Ecto neural progenitor cell (in vitro differentiated cells): ENCODE measurements at regions not wholly inside any gene's neighbourhood (a gene's known extent, or its start where the extent isn't known, plus 50 kb on each side); places are given as distances from the start of the nearest gene placed in this dataset.
A peak's percentile ranks its signal among the peaks of the same experiment; 100 is the strongest.
"Not testable (repeated sequence)": the region's sequence is repeated elsewhere in the genome, so short reads cannot be mapped to it uniquely, and the experiment has no call there.

Experiments
- DNase-seq: peaks from one replicate; pipeline ENCODE4 v3.0.0-alpha.2; 2018; ENCODE audit warnings: low spot score

DNA sequence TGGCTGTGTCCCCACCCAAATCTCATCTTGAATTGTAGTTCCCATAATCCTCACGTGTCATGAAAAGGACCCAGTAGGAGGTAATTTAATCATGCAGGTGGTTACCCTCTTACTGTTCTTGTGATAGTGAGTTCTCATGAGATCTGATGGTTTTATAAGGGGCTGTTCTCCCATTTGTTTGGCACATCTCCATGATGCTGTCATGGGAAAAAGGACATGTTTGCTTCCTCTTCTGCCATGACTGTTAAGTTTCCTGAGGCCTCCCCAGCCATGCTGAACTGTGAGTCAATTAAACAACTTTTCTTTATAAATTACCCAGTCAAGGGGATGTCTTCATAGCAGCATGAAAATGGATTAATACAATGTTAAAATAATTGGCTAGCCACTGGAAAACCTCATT, 243.3 kb upstream of the MKLN1 start:
- not testable (repeated sequence) for DNase-seq

DNA sequence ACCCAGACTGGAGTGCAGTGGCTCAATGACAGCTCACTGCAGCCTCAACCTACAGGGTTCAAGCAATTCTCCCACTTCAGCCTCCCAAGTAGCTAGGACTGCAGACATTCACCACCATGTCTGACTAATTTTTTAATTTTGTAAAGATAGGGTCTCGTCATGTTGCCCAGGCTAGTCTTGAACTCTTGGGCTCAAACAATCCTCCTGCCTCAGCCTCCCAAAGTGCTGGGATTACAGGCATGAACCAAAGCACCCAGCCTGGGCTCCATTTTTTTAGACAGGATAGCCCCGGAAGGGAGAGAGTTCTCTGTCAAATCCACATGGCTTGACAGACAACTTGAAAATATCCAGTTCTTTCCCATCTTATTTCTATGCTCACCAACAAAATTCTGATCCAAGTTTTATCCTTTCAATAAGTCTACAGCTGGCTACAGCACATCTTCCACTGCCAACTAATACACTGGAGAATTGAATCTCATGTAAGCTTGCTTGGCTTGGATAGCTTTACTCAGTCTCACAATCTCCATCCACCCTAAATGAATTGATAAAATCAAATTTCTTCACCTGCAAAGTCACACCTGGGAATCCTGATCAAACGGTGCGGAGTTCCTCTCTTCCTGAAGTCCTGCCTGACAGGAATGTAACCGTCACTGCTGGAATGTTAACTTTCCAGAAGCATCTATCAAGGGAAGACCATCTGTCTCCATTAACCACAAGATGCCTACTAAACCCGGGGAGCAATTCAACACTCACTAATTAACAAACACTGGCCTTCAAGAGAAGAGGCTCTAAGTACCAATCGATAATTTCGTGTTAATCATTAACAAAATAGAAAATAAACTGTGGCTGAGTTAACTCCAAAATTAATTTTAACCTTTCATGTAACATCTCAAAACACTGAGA, 239.7 kb upstream of the MKLN1 start:
- no peak for DNase-seq

DNA sequence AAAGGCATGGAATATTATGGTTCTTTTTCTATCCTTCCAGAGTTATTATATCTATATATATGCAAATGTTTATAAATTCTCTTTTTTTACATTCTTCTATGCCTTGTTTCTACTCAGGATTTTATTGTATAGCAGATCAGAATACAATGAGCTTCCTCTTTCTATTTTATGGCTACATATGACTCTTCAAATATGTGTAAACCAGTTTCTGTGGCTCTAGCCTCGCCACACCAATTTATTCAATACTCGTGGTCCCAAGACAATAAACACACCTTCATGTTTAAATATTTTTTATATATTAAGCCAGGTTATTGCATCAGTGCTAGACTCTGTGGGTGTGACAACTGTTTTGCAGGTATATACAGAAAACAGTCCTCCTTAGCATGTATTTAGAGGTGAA, 237.5 kb upstream of the MKLN1 start:
- DNase-seq: no peak

DNA sequence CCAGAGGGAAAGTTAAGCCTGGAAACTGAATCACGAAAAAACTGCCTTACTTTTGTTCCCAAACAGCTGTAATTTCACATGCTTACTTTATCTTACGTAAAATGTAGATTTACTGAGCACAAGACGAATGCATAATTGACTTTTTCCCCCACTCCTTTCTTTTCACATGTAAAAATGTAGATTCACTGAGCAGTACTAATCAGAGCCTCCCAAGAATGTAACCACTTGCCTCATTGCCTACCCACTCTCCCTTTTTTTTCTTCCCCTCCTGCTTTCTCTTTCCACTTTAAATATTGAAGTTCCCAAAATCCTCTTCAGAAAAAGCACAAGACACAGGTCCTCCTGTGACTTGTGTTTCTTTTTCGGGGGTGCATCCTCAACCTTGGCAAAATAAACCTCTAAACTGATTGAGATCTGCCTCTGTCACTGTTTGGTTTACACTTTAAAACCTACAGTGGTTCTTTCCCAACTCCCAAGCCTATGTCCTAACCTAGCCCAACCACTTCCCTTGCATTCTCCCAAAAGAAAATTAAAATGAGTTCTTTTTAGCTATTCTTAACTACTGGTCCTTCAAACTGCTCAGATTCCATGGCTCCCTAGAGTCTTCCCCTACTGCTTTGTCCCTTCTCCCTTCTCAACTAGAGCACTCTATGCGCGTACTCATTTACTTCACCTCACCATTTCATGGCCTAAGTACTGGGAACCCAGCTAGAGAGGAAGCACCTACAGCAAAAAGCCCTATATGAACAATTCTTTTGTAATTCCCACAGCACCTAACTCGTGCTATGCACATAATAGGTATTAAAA, 236.6 kb upstream of the MKLN1 start:
- DNase-seq: no peak

DNA sequence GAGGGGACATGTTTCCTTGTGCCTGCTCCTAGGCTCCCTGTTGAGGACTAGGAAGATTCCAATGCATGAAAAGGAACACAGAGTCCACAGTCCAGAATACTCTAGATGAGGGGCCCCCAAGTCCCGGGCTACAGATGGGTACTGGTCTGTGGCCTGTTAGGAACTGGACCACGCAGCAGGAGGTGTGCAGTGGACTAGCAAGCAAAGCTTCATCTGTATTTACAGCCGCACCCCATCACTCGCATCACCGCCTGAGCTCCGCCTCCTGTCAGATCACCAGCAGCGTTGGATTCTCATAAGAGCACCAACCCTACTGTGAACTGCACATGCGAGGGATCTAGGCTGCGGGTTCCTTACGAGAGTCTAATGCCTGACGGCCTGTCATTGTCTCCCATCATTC, 233.0 kb upstream of the MKLN1 start:
- DNase-seq: no peak

DNA sequence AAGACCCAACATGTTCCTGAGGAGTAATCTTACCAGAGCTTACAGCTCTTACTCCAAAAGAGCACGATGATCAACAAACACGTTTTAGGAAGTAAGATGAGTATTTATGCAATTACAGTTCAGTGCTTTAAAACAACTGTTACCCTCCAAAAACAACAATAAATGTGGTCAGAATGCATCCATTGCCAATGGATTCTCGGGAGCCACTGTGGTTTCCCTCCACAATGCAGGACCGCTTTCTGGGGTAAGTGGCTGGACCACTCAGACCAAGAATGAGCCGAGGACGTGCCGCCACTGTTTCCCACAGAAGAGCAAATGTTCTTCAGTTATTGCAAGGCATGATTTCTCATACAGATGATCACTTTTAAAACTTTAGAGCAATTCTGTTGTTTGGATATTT, 232.3 kb upstream of the MKLN1 start:
- DNase-seq: no peak

DNA sequence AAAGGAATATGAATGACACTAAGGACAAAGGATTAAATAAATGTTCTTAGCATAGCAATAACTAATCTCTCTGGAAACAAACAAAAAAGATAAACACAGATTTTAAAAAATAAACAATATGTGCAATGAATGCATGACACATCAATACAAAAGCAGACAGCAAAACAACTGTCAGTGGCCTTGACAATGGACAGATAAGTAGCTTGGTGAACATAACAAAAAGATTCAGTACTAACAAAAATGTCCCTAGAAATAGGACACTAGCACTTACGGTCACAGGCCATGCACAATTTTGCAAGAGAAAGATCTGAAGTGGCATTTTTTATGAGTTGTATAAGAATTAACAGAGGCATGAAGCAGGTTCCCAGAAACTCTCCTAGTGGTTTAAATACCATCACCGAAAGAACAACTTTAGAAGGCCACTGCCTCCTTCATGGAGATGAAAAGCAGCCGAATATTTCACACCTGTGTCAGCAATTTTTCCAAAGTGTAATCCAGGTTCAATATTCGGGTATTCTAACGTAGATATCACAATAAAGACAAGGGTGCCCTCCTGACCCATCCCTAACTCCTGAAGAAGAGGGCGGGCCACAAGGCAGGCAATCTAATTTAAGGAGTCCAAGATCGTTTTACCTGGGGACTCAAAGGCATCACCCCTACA, 231.3 kb upstream of the MKLN1 start:
- DNase-seq: no peak

DNA sequence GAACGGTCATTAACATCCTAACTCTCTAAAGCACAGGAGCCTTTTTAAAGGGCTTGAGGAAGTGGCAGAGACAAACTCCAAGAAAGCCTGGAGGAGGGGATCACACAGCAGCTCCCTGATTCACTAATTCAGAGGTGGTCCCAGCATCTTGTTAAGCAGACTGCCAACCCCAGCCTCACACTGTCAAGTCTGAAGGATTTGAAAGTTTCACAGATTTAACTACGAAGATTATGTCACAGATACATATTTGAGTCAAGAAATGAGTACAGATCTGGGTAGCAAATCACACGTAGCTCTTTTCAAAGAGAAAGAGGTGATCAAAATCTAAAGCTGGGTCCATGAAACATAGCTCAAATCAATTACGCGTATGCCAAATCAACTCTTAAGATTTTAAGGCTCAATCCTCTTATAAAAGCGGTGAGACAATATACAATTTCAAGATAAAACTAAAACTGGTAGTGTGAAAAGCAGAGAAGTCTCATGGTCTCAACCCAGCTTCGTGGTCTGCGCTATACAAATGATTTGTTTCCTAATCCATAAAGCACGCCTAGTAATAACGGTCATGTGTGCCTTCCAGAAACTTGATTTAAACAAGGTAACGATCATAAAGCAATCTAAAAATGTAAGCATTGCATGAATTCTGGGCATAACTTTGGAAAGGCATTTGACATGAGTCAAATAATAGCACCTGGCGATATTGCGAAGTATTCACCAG, 229.9 kb upstream of the MKLN1 start:
- DNase-seq: no peak

DNA sequence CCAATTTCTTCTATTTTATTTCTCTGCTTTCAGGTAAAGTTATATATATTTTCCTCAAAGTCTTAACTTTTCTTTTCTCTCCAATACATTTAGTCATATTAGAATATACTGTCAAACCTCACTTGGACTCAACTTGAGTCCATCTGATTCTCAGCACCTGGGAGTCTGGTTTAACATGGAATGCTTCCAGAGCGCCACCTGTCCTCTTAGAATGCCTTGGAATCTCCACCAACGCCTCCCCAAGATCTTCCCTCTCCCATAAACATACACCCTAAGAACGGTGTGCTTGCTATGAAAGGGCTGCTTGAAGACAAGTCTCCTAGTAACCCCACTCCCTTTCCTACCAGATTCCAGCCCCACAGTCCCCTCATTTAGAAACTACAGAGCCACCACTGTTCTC, 229.1 kb upstream of the MKLN1 start:
- DNase-seq: no peak

DNA sequence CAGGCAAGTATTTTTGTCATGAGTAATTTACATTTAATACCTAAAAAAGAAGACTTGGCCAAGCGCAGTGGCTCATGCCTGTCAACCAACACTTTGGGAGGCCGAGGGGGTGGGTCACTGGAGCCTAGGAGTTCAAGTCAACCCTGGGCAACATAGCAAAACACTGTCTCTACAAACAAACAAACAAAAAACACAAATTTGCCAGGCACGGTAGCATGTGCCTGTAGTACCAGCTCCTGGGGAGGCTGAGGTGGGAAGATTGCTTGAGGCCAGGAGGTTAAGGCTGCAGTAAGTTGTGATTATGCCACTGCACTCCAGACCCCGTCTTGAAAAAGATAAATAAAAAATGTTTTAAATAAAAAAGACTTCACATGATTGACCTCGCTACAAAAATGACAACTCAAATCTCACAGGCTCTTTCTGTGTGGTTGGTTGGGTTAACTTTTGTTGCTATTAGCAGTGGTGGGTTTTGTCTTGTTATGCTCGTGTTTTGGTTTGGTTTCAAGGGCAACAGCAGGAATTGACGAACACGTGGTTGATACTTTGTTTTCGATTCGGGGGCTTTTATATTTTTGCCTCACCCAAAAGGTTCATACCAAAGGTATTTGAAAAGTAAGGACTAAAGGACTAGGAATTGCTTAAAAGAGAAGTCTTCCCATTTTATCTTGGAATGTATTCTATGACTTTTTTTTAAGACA, 227.2 kb upstream of the MKLN1 start:
- no peak for DNase-seq

DNA sequence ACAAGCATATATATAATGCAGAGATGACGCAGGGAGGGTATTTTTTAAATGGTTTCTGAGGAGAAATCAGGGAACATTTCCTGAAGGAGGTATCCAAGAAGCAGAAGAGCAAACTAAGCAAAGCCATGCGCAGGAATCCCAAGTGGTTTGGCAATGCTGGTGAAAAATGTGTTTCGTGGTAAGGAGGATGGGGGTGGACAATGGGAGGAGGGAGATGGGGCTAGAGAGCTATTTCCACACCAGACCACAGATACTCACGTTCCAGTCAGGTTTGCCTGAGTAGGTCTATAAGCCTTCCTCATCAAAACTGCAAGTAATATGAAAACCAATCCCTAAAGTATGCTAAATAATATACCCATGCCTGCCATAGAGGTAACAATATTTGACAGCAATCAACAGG, 223.7 kb upstream of the MKLN1 start:
- DNase-seq: no peak

DNA sequence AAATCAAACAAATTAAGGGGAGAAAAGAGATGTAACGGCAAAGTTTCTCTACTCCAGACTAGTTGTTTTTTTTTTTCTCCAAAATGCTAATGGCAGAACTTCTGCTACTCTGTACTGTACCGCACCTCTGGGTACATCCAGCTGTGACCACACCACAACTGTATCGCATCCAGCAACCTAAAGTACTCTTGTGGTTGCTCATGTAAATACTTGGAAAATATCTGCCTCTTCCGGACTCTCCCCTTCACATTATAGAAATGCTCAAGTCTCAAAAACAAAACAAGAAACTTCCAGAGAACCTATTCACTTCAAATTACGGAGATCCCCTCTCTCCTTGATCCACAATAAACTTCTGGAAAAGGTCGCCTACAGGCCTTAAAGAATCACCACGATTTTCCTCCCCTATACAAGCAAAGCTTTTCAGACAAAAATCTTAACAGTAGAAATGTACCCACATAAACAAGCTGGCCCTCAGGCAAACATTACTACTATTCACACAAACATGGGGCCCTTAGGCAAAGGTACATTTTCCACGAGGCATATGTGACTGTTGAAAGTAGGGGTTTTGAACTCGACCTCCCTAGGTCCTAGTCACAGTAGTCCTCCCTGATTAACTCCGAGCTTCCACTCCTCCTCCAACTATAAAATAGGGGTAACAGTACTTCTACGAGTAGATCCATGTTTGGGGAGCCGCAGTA, 222.9 kb upstream of the MKLN1 start:
- DNase-seq: no peak

DNA sequence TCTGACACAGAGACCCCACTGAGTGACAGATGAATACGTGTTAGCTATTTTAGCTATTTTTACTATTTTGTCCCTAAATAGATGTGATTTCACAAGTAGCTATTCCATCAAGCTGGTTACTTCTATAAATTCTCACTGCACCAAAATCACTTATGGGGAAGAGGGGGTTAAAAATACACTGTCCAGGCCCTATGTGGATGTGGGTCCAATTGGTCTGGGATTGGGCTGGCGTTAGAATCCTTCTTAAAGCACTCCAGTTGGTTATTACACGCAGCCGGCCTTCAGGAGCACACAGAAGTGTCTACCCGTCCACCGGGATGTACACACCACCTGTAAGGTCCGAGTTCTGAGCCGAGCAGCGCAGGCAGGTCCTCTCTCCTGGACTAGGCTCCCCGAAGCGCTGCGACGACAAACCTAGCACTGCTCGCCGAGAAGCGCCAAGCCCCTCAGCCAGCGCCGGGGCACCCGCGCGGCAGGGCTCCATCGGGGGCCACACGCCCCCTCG, 222.3 kb upstream of the MKLN1 start:
- DNase-seq: peak; percentile 69

DNA sequence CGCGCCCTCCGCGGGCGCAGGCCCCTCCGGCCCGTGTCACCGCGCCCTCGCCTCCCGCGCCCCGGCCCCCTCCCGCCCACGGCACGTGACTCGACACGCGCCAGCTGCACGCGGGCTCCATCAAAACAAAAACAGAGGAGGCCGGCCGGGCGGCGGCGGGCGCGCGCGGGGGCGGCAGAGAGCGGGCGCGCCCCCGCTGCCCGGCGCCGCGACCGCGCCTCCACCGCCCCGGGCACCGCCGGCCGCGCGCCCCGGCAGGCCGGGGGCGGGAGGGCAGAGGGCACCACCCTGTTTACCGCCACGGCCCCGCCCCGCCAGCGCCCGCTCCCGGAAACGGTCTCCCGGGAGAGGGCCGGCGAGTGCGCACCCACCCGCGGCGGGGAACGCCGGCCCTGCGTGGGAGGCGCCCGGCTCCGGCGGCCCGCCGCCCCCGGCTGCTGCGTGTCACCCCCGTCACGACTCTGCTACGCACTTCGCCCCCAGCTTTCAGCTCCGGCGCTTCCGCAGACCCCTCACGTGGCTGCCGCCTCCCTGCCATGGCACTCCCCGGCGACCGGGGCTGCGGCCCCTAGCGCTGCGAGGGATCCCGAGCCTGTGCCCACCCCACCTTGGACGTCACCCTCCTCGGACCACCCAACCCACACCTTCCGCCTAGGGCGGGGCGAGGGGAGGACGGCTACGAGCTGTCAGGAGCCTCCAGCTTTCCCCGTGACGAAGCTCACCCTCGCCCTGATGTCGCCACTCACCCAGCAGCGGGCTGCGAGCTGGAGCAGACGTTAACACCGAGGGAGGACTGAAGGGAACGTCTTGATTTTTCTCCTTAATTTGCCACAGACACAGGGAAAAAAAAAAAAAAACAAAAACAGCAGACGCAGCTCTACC, 221.6 kb upstream of the MKLN1 start:
- peak; percentile 72 for DNase-seq

DNA sequence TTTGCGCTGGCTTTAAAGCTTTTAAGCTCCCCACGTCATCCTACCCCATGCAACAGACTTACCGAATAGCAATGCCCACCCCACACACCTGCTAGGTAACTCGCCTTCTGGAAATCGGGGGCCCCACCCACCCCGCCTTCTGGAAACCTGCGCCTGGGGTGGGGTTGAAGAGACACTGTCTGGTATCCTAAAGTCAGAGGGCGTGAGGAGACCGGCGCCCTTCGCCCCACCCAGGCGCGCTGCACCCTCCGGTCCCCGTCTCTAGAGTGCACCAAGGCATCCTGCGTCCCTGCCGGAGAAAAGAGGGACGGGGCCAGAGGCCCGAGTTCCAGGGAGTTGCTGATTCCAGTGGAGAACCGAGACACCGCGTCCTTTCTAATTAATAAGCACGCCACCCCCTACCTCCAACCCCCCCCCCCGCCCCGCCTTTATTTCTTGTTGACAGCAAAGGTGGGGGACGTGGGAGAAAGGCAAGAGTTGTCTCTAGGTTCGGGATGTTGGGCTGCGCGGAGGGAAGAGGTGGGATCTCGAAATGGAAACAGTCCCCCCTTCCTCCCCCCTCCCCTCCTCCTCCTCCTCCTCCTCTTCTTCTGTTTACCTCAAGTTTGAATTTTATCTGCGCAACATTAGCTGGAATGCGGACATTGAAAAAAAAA, 220.9 kb upstream of the MKLN1 start:
- DNase-seq: peak; percentile 64

DNA sequence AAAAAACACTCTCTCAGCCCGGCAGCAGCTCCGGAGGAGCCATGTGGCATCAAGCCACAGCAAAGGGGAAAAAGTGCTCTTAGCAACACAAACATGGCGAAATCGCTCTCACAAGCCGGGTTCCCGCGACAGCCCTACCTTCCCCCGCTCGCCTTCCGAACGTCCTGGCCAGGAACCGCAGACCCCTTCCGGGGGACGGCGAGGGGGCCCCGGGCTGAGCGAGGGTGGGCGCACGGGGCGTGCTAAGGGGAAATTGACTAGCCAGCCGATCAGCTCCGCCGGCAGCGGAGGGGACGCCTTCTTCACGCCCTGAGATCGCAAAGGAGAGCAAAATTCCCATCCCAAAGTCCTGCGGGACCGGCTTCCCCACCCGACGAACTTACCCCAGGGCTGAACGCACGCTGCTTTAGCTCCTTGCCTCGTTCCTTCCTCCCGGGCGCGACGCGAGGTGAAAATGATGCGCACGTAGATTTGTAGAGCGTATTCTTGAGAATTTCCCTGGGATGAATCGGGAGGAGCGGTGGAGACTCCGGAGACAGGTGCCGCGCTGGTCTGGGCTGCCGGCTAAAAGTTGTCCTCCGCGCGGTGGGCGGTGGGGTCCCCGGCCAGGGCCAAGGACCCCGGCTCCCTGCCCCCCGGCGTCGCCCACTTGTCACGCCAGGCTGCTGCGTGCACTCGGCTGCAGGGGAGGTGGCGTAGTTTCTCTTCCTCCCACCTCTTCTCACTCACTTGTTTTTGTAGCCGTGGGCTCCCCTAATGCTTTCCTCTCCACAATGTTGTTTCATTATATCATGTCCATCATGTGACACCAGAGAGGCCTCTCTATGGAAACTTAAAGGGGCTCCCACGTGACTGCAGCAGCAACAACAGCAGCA, 220.1 kb upstream of the MKLN1 start:
- DNase-seq: peak; percentile 69

DNA sequence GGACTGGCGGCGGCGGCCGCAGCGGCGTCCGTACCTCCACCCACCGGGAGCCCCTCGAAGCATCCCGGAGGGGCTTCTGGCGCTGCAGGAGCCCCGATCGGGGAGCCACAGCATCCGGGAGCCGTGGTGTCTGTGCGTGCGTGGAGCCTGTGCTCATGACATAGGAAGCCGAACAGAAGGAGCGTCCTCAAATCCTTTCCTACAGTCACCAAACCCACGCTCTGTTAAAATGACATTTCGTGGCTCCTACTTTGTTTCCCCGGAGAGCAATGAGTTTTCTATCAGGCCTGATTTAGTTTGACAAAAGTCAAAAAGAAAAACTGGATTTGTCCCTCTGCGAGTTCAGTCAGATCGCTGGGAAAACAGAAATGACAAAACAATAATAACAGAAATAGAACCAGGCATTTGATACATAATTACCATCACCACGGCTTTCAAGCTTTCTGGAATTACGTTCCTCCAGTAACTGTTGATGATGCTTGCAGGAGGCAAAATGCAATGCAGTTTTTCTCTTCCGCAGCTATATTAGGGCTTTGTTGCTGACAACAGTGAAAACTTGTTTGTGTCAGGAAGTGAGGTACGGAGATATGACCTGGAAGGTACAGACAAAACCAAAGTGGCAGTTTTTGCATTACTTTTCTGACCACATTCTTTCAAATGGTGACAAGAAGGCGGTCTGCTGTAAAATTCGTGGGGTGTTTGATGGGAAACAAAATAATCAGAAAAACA, 219.3 kb upstream of the MKLN1 start:
- DNase-seq: peak; percentile 64
